GM12872 (cell line): ENCODE measurements at regions not wholly inside any gene's neighbourhood (a gene's known extent, or its start where the extent isn't known, plus 50 kb on each side); places are given as distances from the start of the nearest gene placed in this dataset.

ENCODE experiments used
- TF ChIP-seq, protein P1 (sequence below): IDR thresholded peaks from 3 replicates; pipeline ENCODE4 v1.5.1; 2011; ENCODE audit warnings: low read depth, mild to moderate bottlenecking, low read length, moderate library complexity; ENCODE audit not compliant: insufficient read depth

GRCh38 chr13:78759704-78760103 lies 100.7 kb upstream of the OBI1 start:
- TF ChIP-seq, protein P1, sequence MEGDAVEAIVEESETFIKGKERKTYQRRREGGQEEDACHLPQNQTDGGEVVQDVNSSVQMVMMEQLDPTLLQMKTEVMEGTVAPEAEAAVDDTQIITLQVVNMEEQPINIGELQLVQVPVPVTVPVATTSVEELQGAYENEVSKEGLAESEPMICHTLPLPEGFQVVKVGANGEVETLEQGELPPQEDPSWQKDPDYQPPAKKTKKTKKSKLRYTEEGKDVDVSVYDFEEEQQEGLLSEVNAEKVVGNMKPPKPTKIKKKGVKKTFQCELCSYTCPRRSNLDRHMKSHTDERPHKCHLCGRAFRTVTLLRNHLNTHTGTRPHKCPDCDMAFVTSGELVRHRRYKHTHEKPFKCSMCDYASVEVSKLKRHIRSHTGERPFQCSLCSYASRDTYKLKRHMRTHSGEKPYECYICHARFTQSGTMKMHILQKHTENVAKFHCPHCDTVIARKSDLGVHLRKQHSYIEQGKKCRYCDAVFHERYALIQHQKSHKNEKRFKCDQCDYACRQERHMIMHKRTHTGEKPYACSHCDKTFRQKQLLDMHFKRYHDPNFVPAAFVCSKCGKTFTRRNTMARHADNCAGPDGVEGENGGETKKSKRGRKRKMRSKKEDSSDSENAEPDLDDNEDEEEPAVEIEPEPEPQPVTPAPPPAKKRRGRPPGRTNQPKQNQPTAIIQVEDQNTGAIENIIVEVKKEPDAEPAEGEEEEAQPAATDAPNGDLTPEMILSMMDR, result no peak

DNA sequence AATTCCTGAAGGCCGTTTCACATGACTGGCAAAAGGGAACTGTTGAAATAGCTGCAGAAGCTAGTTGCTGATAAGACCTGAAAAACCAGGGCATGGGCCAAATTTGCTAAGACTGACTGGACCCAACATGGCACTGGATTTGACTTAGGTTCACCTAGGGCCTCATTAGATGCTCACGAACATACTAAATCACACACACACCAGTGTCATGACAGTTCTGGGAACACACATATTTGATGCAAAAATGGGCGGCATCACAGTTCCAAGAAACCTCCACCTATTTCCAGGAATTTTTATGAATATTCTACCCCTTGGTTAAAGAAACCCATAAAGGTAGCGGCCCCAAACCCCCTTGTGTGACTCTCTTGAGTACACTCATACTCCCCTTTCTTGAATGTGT lies 99.6 kb upstream of the OBI1 start:
- TF ChIP-seq, protein P1, result no peak

GRCh38 chr13:78753435-78753834 lies 94.5 kb upstream of the OBI1 start:
- TF ChIP-seq, protein P1, result no peak

GRCh38 chr13:78750735-78751134 lies 91.8 kb upstream of the OBI1 start:
- TF ChIP-seq, protein P1, result no peak

DNA sequence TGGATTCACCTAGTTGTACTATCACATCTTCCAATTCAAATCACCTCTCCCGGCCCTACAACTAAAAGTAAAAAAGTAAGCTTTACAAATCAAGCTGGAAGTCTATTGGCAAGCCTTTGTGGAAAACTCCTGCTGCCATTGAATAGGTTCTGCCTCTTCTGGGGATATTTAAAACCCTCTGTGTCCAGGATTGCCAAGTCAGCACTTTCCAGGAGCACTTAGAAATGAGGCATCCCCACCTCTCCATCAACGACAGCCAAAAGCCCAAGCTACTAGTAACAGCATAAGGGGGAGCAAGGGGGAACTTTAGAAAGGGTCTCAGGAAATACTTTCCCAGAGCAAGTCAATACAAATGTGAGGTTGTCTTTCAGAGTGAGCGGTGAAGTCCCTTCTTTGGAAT lies 85.0 kb upstream of the OBI1 start:
- TF ChIP-seq, protein P1, result no peak

DNA sequence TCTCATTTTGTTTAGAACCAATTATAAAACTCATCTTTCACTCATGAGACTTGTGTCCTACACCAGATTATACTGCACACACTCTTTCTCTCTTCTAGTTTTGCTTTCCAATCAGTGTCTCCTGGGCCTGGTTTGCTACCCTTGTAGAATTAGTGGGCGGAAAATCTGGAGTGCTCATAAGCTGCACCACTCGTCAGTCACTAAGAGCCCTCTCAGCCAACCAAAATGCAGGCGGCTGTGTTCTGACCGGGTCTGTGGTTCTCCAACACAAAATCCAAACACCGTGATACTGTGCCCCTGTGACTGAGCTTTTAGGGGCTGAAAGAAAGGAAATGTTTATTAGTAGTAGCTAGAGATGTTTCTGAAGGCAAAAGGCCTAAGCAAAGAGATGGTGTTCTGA lies 83.7 kb upstream of the OBI1 start:
- TF ChIP-seq, protein P1, result no peak

DNA sequence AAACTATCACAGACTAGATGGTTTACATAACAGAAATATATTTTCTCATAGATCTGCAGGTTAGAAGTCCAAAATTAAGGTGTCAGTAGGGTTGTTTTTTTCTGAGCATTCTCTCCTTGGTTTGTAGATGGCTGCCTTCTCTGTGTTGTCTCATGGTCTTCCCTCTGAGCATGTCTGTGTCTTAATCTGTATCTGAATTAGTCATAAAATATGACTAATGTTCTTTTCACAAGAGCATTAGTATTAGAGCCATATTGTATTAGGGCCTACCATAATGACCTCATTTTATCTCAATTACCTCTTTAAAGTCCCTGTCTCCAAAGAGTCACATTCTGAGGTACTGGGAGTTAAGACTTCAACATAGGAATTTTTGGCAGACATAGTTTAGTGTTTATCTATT lies 77.2 kb upstream of the OBI1 start:
- TF ChIP-seq, protein P1, result no peak
